IMR-90 (cell line): ENCODE measurements at regions not wholly inside any gene's neighbourhood (a gene's known extent, or its start where the extent isn't known, plus 50 kb on each side); places are given as distances from the start of the nearest gene placed in this dataset.

Source experiments
- ATAC-seq: fragments of 200-7000 bp; cut with Tn5 transposase; 2 replicates; pipeline ENCODE4 v1.9.1; 2020; ENCODE audit warnings: low read depth, mild to moderate bottlenecking, moderate library complexity
- BruUV-seq: library from RNA; stranded (reverse); fragments of 400-500 nt; replicated peaks from 2 replicates; lab custom pipeline; 2021; lab: Mats Ljungman, UMichigan
- CTCF ChIA-PET: fragments of 300-600 bp; formaldehyde crosslinking; extraction: SDS; loops from one replicate; lab custom pipeline; 2021; ENCODE audit warnings: antibody characterized with exemption; lab: Yijun Ruan, JAX
- POLR2A ChIA-PET: fragments of 300-600 bp; sonication (Branson Sonifier 250); formaldehyde crosslinking; loops from one replicate; lab custom pipeline; 2022; ENCODE audit warnings: antibody characterized with exemption; ENCODE audit not compliant: unreplicated experiment; lab: Charles Lee
- DNase-seq: peaks from one replicate; pipeline ENCODE4 v3.0.0; 2013
- H2AFZ ChIP-seq: replicated peaks from 2 replicates; pipeline ENCODE3; 2013; ENCODE audit warnings: low read length, mild to moderate bottlenecking; ENCODE audit not compliant: poor library complexity
- H2AK5ac ChIP-seq: 2 replicates; pipeline ENCODE4 v1.6.1; 2013; ENCODE audit warnings: low read depth, low read length, inconsistent platforms
- H2AK9ac ChIP-seq: replicated peaks from 2 replicates; pipeline ENCODE3; 2013; ENCODE audit warnings: mild to moderate bottlenecking, low read depth, low read length, moderate library complexity; ENCODE audit not compliant: poor library complexity
- H2BK120ac ChIP-seq: 2 replicates; pipeline ENCODE4 v1.6.1; 2013; ENCODE audit warnings: low read depth, low read length, inconsistent platforms
- H2BK15ac ChIP-seq: 3 replicates; pipeline ENCODE4 v1.6.1; 2013; ENCODE audit warnings: low read depth, low read length, inconsistent platforms
- H2BK20ac ChIP-seq: 2 replicates; pipeline ENCODE4 v1.6.1; 2013; ENCODE audit warnings: low read depth, mild to moderate bottlenecking, inconsistent platforms, low read length, moderate library complexity
- H2BK5ac ChIP-seq: 2 replicates; pipeline ENCODE4 v1.6.1; 2013; ENCODE audit warnings: mild to moderate bottlenecking, low read depth, low read length, inconsistent platforms; ENCODE audit not compliant: poor library complexity, severe bottlenecking
- H3K14ac ChIP-seq: replicated peaks from 2 replicates; pipeline ENCODE4 v1.6.1; 2013; ENCODE audit warnings: low read depth, low read length, inconsistent platforms
- H3K18ac ChIP-seq: 2 replicates; pipeline ENCODE4 v1.6.1; 2013; ENCODE audit warnings: low read depth, low read length, control low read depth
- H3K23ac ChIP-seq: 2 replicates; pipeline ENCODE4 v1.6.1; 2013; ENCODE audit warnings: low read depth, low read length, inconsistent platforms
- H3K27ac ChIP-seq: 2 replicates; pipeline ENCODE4 v1.5.1; 2013; ENCODE audit warnings: mild to moderate bottlenecking, control low read depth, low read length; ENCODE audit not compliant: insufficient read depth
- H3K27me3 ChIP-seq: 2 replicates; pipeline ENCODE4 v1.6.1; 2013; ENCODE audit warnings: low read length; ENCODE audit not compliant: control insufficient read depth, insufficient read depth
- H3K36me3 ChIP-seq: 2 replicates; pipeline ENCODE4 v1.6.1; 2013; ENCODE audit warnings: low read length, mixed read lengths; ENCODE audit not compliant: control insufficient read depth, insufficient read depth
- H3K4ac ChIP-seq: 2 replicates; pipeline ENCODE4 v1.6.1; 2013; ENCODE audit warnings: low read depth, low read length, inconsistent platforms
- H3K4me1 ChIP-seq: 2 replicates; pipeline ENCODE4 v1.6.1; 2013; ENCODE audit warnings: low read length, mixed read lengths; ENCODE audit not compliant: control insufficient read depth, insufficient read depth
- H3K4me2 ChIP-seq: 2 replicates; pipeline ENCODE4 v1.6.1; 2013; ENCODE audit warnings: low read depth, mild to moderate bottlenecking, control low read depth, low read length, moderate library complexity
- H3K4me3 ChIP-seq: 2 replicates; pipeline ENCODE4 v1.5.1; 2013; ENCODE audit warnings: low read depth, mild to moderate bottlenecking, control low read depth, low read length, moderate library complexity; ENCODE audit not compliant: insufficient read depth
- H3K56ac ChIP-seq: 2 replicates; pipeline ENCODE4 v1.6.1; 2013; ENCODE audit warnings: low read length, inconsistent platforms; ENCODE audit not compliant: insufficient read depth; ENCODE audit errors: extremely low read depth
- H3K79me1 ChIP-seq, 2 experiments: 2 replicates each; pipeline ENCODE4 v1.6.1; 2013; ENCODE audit warnings: low read length in 2 of 2, inconsistent platforms in 1 of 2, low read depth in 1 of 2
- H3K9ac ChIP-seq: 2 replicates; pipeline ENCODE4 v1.6.1; 2013; ENCODE audit warnings: low read depth, low read length, control low read depth
- H3K9me1 ChIP-seq: 2 replicates; pipeline ENCODE4 v1.6.1; 2013; ENCODE audit warnings: low read length, inconsistent platforms; ENCODE audit not compliant: insufficient read depth
- H3K9me3 ChIP-seq: 2 replicates; pipeline ENCODE4 v1.6.1; 2013; ENCODE audit warnings: low read length; ENCODE audit not compliant: control insufficient read depth, insufficient read depth
- H4K20me1 ChIP-seq: 2 replicates; pipeline ENCODE4 v1.6.1; 2013; ENCODE audit warnings: low read length, inconsistent platforms; ENCODE audit not compliant: insufficient read depth
- H4K5ac ChIP-seq: 2 replicates; pipeline ENCODE4 v1.6.1; 2013; ENCODE audit warnings: mild to moderate bottlenecking, low read depth, low read length, control low read depth
- H4K8ac ChIP-seq, 2 experiments: 2 replicates each; pipeline ENCODE4 v1.6.1; 2013; ENCODE audit warnings: low read depth in 2 of 2, low read length in 2 of 2, control low read depth in 1 of 2, inconsistent platforms in 1 of 2
- H4K91ac ChIP-seq: 2 replicates; pipeline ENCODE4 v1.6.1; 2013; ENCODE audit warnings: low read depth, low read length, inconsistent platforms; ENCODE audit not compliant: insufficient read depth
- BHLHE40 ChIP-seq: fragments of 150-350 bp; IDR thresholded peaks from 2 replicates; pipeline ENCODE4 v1.6.1; 2016; ENCODE audit warnings: mild to moderate bottlenecking, low read depth, low read length
- CEBPB ChIP-seq: IDR thresholded peaks from 2 replicates; pipeline ENCODE4 v1.6.1; 2012; ENCODE audit warnings: low read depth, low read length, improper control_type of control experiment
- CHD1 ChIP-seq: IDR thresholded peaks from 2 replicates; pipeline ENCODE4 v1.6.1; 2012; ENCODE audit warnings: low read depth, low read length, improper control_type of control experiment
- FOS ChIP-seq: fragments of 150-350 bp; IDR thresholded peaks from 2 replicates; pipeline ENCODE4 v1.6.1; 2016; ENCODE audit warnings: low read depth, low read length
- MAFK ChIP-seq: IDR thresholded peaks from 2 replicates; pipeline ENCODE4 v1.6.1; 2012; ENCODE audit warnings: low read depth, low read length, improper control_type of control experiment
- MAZ ChIP-seq: IDR thresholded peaks from 2 replicates; pipeline ENCODE4 v1.6.1; 2012; ENCODE audit warnings: low read depth, mild to moderate bottlenecking, low read length, improper control_type of control experiment, moderate library complexity, borderline replicate concordance
- MXI1 ChIP-seq: IDR thresholded peaks from 2 replicates; pipeline ENCODE4 v1.6.1; 2012; ENCODE audit warnings: low read depth, mild to moderate bottlenecking, low read length, moderate library complexity, borderline replicate concordance
- NFE2L2 ChIP-seq: fragments of 150-350 bp; IDR thresholded peaks from 2 replicates; pipeline ENCODE4 v1.6.1; 2016; ENCODE audit warnings: low read depth, mild to moderate bottlenecking, low read length
- POLR2A ChIP-seq: IDR thresholded peaks from 2 replicates; pipeline ENCODE4 v1.6.1; 2012; ENCODE audit warnings: mild to moderate bottlenecking, low read depth, low read length
- RAD21 ChIP-seq: IDR thresholded peaks from 2 replicates; pipeline ENCODE4 v1.6.1; 2012; ENCODE audit warnings: low read length, improper control_type of control experiment
- RCOR1 ChIP-seq: IDR thresholded peaks from 2 replicates; pipeline ENCODE4 v1.6.1; 2012; ENCODE audit warnings: mild to moderate bottlenecking, low read length, improper control_type of control experiment; ENCODE audit not compliant: insufficient replicate concordance
- RFX5 ChIP-seq: IDR thresholded peaks from 2 replicates; pipeline ENCODE4 v1.8.0; 2012; ENCODE audit warnings: low read depth, mild to moderate bottlenecking, low read length, moderate library complexity
- SMC3 ChIP-seq: fragments of 150-350 bp; IDR thresholded peaks from 2 replicates; pipeline ENCODE4 v1.6.1; 2016; ENCODE audit warnings: low read depth, mild to moderate bottlenecking, antibody characterized with exemption, low read length, moderate library complexity
- WGBS, 2 experiments: methylation state at CpG; one replicate each; pipeline versions ENCODE4 v1.1.5 to v1.1.7; 2013; ENCODE audit warnings: missing lambda C conversion rate in 2 of 2; ENCODE audit not compliant: insufficient read length in 1 of 2; ENCODE audit errors: extremely low coverage in 2 of 2; 5-methylcytosine and 5-hydroxymethylcytosine counted together
- dilution Hi-C: fragments of 300-500 bp; cut with HindIII; formaldehyde crosslinking; loops from one replicate; pipeline ENCODE4 v1.14.3; 2018; ENCODE audit warnings: low sequenced_read_pairs; ENCODE audit not compliant: unreplicated experiment
- in situ Hi-C: fragments of 300-500 bp; cut with MboI; formaldehyde crosslinking; loops from 3 replicates; pipeline ENCODE4 v1.14.3; 2019; ENCODE audit warnings: low sequenced_read_pairs, inconsistent platforms, mixed read lengths
- intact Hi-C: fragments of 100-400 bp; cut with micrococcal nuclease; formaldehyde crosslinking; loops from 2 replicates; pipeline ENCODE4 v1.10.0; 2022
- TF ChIP-seq, protein P1 (sequence below): conservative IDR thresholded peaks from 2 replicates; pipeline ENCODE4 v1.5.1; 2012; ENCODE audit warnings: mild to moderate bottlenecking, low read depth, low read length, improper control_type of control experiment
- TF ChIP-seq, protein P2 (sequence below): fragments of 150-350 bp; IDR thresholded peaks from 2 replicates; pipeline ENCODE4 v1.6.1; 2017; ENCODE audit warnings: mild to moderate bottlenecking, antibody characterized with exemption, low read length, low read depth
- TF ChIP-seq, protein P3 (sequence below): fragments of 150-350 bp; IDR thresholded peaks from 2 replicates; pipeline ENCODE4 v1.6.1; 2016; ENCODE audit warnings: low read depth, mild to moderate bottlenecking, low read length, moderate library complexity, borderline replicate concordance

DNA sequence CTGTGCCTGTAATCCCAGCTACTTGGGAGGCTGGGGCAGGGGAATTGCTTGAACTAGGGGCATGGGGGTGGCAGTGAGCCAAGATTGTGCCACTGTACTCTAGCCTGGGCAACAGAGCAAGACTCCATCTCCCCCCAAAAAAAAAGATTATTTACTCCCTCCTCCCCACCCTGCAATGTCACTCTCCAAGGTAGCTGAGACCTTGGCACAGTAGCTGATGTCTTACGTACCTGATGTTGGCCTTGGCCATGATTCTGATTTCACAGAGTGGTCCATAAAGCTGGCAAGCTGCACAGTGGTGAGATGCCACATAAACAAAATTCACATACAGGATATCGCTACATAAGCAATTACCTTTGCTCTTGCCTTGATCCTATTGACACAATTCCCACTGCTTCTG, 108.5 kb downstream of the CAVIN4 start:
- Histone ChIP-seq H3K36me3 (no peaks in the 10 kb centered on the region), H3K27ac (no peak overlapping the region), H2BK120ac (no peak overlapping the region), H4K8ac (no peak overlapping the region), H2BK5ac (no peak overlapping the region), H3K23ac (no peak overlapping the region), H3K9ac (no peak overlapping the region), H2BK15ac (no peak overlapping the region), H3K9me1 (no peaks in the 10 kb centered on the region), H3K4me3 (no peak overlapping the region), H3K56ac (no peak overlapping the region), H3K79me1 (no peaks in the 10 kb centered on the region), H4K5ac (no peak overlapping the region), H3K4me2 (no peak overlapping the region), H3K27me3 (no peaks in the 10 kb centered on the region), H2BK20ac (no peak overlapping the region), H3K4me1 (no peaks in the 10 kb centered on the region), H2AK5ac (no peak overlapping the region), H3K4ac (no peak overlapping the region), H3K9me3 (no peaks in the 10 kb centered on the region), H3K18ac (no peak overlapping the region), H4K91ac (no peak overlapping the region), H3K14ac (no peak overlapping the region), H2AFZ (no peak overlapping the region), H4K20me1 (no peaks in the 10 kb centered on the region), H2AK9ac (no peak overlapping the region)
- in situ Hi-C loops (no loop called here), intact Hi-C loops (no loop called here), dilution Hi-C loops (no loop called here)
- no TSS peak for BruUV-seq
- no CpG with 5 or more reads among the region's 2 CpGs for WGBS, 2 experiments
- POLR2A ChIA-PET: no interaction called here
- DNase-seq: no peak
- TF ChIP-seq, protein P1, sequence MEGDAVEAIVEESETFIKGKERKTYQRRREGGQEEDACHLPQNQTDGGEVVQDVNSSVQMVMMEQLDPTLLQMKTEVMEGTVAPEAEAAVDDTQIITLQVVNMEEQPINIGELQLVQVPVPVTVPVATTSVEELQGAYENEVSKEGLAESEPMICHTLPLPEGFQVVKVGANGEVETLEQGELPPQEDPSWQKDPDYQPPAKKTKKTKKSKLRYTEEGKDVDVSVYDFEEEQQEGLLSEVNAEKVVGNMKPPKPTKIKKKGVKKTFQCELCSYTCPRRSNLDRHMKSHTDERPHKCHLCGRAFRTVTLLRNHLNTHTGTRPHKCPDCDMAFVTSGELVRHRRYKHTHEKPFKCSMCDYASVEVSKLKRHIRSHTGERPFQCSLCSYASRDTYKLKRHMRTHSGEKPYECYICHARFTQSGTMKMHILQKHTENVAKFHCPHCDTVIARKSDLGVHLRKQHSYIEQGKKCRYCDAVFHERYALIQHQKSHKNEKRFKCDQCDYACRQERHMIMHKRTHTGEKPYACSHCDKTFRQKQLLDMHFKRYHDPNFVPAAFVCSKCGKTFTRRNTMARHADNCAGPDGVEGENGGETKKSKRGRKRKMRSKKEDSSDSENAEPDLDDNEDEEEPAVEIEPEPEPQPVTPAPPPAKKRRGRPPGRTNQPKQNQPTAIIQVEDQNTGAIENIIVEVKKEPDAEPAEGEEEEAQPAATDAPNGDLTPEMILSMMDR: no peak
- TF ChIP-seq CHD1 (no peak), RAD21 (no peak), BHLHE40 (no peak), MXI1 (no peak), RFX5 (no peak), MAFK (no peak), POLR2A (no peak), NFE2L2 (no peak), RCOR1 (no peak), SMC3 (no peak), MAZ (no peak), FOS (no peak), CEBPB (no peak)
- TF ChIP-seq, protein P2, sequence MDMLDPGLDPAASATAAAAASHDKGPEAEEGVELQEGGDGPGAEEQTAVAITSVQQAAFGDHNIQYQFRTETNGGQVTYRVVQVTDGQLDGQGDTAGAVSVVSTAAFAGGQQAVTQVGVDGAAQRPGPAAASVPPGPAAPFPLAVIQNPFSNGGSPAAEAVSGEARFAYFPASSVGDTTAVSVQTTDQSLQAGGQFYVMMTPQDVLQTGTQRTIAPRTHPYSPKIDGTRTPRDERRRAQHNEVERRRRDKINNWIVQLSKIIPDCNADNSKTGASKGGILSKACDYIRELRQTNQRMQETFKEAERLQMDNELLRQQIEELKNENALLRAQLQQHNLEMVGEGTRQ: no peak
- TF ChIP-seq, protein P3, sequence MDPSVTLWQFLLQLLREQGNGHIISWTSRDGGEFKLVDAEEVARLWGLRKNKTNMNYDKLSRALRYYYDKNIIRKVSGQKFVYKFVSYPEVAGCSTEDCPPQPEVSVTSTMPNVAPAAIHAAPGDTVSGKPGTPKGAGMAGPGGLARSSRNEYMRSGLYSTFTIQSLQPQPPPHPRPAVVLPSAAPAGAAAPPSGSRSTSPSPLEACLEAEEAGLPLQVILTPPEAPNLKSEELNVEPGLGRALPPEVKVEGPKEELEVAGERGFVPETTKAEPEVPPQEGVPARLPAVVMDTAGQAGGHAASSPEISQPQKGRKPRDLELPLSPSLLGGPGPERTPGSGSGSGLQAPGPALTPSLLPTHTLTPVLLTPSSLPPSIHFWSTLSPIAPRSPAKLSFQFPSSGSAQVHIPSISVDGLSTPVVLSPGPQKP: no peak
- CTCF ChIA-PET: interaction anchor here (0.7 to 1.2 kb wide), 2 partner anchors 44 to 546 kb away, joined by 3 to 4 read pairs; no protein-coding TSS in a partner anchor
- no peak for ATAC-seq
